ENCODE measurements at regions not wholly inside any gene's neighbourhood (a gene's known extent, or its start where the extent isn't known, plus 50 kb on each side); places are given as distances from the start of the nearest gene placed in this dataset.
"Not testable (repeated sequence)": the region's sequence is repeated elsewhere in the genome, so short reads cannot be mapped to it uniquely, and the experiment has no call there.

DNA sequence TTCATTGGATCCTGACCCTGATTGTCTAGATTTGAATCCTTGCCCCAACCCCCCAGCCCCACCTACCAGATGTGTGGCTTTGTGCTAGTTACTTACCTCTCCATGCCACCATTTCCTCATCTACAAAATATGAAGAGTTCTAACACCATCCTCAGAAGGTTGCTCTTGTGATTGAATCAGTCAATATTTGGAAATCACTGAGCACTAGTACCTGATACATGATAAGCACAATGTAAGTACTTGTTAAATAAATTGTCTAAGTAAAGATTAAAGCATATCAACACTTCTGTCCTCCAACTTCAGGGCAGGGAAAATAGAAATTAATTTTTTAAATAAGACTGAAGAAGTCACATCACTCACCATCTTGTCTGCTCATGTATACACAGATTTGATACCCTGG is 249.6 kb upstream of the KLF3 start:
- no peaks in the 10 kb centered on the region for H3K36me3 ChIP-seq (ENCODE audit: insufficient read depth, low read length)
- H3K9ac ChIP-seq (ENCODE audit: low read depth, low read length), result no peak overlapping the region
- H3K4me1 ChIP-seq (ENCODE audit: insufficient read depth, low read length), result 0 out of 2 replicates have a peak, but pooled peaks cover 4% of the 10 kb centered on the region
- H3K9me3 ChIP-seq (ENCODE audit: control insufficient read depth, insufficient read depth, low read length), result no peaks in the 10 kb centered on the region

DNA sequence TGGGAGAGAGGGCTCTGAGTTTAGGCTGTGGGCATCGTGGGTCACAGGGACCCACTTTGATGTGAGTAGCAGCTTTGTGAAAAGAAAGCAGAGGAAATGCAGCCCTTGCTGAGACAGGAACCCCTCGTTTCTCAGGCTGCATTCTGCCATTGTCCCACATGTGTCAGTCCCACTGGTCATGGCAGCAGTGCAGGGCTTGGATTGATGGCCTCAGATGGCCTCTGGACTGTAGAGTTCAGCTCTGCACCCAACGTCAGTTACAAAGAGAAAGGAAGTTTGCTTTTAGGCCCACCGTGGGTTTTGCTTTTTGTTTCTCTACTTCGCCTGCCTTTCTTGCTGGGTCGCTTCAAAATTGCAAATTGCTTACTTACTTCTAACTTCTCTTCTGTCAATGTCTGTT is 248.3 kb upstream of the KLF3 start:
- Histone ChIP-seq H3K9ac (ENCODE audit: low read depth, low read length) (no peak overlapping the region), H3K9me3 (ENCODE audit: control insufficient read depth, insufficient read depth, low read length) (no peaks in the 10 kb centered on the region), H3K4me1 (ENCODE audit: insufficient read depth, low read length) (0 out of 2 replicates have a peak, but pooled peaks cover 4% of the 10 kb centered on the region), H3K36me3 (ENCODE audit: insufficient read depth, low read length) (no peaks in the 10 kb centered on the region)

DNA sequence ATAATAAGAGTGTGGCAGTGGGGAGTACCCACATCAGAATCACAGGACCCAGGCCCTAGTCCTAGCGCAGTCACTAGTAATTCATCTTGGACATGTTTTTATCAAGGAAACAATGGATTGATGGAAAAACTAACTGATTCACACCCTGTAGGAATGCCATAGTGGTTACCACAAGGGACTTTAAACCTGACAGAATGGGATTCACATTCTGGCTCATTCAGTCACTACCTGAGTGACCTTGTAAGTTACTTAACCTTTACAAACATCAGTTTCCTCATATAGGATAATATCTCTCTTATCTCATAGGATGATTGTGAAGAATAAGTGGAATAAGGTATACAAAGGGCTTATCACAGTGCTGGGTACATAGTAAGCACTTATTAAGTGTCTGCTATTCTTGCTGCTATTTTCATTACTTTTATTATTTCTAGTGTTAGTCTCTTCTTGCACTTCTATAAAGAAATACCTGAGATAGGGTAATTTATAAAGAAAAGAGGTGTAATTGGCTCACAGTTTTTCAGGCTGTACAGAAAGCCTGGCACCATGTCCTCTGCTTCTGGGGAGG is 247.5 kb upstream of the KLF3 start:
- Histone ChIP-seq H3K36me3 (ENCODE audit: insufficient read depth, low read length) (no peaks in the 10 kb centered on the region), H3K9me3 (ENCODE audit: control insufficient read depth, insufficient read depth, low read length) (no peaks in the 10 kb centered on the region), H3K4me1 (ENCODE audit: insufficient read depth, low read length) (0 out of 2 replicates have a peak, but pooled peaks cover 4% of the 10 kb centered on the region), H3K9ac (ENCODE audit: low read depth, low read length) (no peak overlapping the region)

DNA sequence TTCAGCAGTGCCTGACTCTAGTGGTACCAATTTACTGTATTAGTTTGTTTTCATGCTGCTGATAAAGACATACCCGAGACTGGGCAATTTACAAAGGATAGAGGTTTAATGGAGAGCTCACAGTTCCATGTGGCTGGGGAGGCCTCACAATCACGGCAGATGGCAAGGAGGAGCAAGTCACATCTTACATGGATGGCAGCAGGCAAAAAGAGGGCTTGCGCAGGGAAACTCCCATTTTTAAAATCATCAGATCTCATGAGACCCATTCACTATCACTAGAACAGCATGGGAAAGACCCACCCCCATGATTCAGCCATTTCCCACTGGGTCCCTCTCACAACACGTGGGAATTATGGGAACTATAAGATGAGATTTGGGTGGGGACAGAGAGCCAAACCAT is 243.7 kb upstream of the KLF3 start:
- H3K9me3 ChIP-seq (ENCODE audit: control insufficient read depth, insufficient read depth, low read length); H3K9ac ChIP-seq (ENCODE audit: low read depth, low read length); H3K36me3 ChIP-seq (ENCODE audit: insufficient read depth, low read length): not testable (repeated sequence)
- H3K4me1 ChIP-seq (ENCODE audit: insufficient read depth, low read length), result peaks cover 24% of the 10 kb centered on the region

DNA sequence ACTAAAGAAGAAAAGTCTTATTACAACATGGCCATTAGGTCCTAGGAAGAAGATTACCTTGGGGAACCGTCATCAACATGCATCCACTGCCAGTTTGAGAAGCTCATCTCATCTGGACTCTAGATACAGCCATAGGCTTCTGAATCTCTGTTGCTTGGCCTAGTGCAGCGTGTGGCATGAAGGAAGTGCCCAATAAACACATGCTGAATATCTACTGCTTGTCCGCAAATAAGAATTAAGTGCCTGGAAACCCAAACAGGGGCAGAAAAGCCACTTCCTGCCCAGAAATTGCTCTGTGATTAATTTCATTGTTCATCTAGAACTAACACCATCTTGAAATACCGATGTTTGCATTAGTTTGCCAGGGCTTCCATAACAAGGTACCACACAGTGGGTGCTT is 241.1 kb upstream of the KLF3 start:
- Histone ChIP-seq H3K9me3 (ENCODE audit: control insufficient read depth, insufficient read depth, low read length) (no peaks in the 10 kb centered on the region), H3K9ac (ENCODE audit: low read depth, low read length) (no peak overlapping the region), H3K36me3 (ENCODE audit: insufficient read depth, low read length) (no peaks in the 10 kb centered on the region), H3K4me1 (ENCODE audit: insufficient read depth, low read length) (peaks cover 20% of the 10 kb centered on the region)

DNA sequence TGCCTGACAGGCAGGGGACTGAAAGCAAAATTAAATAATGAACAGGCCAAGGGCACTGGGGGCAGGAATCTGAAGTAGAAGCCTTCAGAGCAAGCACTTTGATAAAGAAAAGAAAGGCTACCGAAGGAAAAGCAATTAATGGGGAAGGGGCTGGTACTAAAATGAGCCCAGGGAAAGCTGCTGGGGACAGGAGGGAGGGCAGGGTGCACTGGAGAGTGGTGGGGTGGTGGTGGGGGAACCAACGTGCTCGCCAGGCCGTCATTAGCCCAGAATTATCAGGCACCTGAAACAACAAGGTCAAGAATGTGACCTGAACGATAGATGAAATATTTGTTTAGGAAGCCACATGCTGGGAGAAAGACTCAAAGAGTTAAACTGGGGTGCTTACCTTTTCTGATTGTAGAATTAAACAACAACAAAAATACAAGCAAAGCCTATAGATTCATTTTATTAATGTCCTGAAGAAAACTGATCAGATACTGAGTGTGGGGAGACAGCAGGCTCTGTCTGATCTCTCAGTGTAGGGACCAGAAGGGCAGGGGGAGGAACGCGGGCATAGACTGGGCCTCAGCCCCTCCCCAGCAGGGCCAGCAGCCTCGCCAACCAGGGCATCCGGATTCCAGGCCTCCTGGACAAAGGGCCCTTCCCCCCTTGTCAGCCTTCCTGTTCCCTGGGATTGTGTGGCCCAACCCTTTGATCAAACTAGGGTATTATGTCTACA is 239.7 kb upstream of the KLF3 start:
- Histone ChIP-seq H3K4me1 (ENCODE audit: insufficient read depth, low read length) (peaks cover 20% of the 10 kb centered on the region), H3K9me3 (ENCODE audit: control insufficient read depth, insufficient read depth, low read length) (no peaks in the 10 kb centered on the region), H3K36me3 (ENCODE audit: insufficient read depth, low read length) (no peaks in the 10 kb centered on the region), H3K9ac (ENCODE audit: low read depth, low read length) (peak overlapping the region; percentile 12; the same call in 1 of the 2 replicates)

DNA sequence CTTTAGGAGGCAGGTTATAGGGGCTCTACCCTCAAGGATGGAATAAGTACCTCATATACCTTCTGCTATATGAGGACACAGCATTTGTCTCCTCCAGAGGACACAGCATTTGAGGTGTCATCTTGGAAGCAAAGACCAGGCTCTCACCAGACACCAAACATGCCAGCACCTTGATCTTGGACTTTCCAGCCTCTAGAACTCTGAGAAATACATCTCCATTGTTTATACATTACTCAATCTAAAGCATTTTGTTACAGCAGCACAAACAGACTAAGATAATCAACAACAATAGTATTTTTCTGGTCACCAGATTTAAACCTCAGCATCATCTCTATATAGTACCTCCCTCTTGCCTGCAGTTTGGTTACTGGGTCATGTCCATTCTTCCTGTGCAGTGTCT is 237.5 kb upstream of the KLF3 start:
- Histone ChIP-seq H3K9ac (ENCODE audit: low read depth, low read length) (no peak overlapping the region), H3K36me3 (ENCODE audit: insufficient read depth, low read length) (no peaks in the 10 kb centered on the region), H3K9me3 (ENCODE audit: control insufficient read depth, insufficient read depth, low read length) (no peaks in the 10 kb centered on the region), H3K4me1 (ENCODE audit: insufficient read depth, low read length) (peaks cover 20% of the 10 kb centered on the region)

DNA sequence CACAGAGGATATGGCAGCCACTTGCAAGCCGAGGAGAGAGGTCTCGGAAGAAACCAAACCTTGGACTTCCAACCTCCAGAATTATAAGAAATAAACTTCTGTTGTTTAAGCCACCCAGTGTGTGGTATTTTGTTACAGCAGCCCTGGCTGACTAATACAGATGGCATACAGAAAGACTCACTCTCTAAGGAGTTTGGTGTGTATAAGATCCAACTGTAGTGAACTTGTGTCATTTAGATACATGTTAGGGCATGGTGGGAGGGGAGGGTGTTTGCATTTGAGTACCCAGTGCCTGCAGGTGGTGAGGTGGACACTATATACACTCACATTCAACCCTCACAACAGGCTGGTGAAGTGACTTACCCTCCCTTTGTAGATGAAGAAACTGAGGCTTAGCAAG is 233.2 kb upstream of the KLF3 start:
- H3K9ac ChIP-seq (ENCODE audit: low read depth, low read length), result no peak overlapping the region
- H3K4me1 ChIP-seq (ENCODE audit: insufficient read depth, low read length), result no peaks in the 10 kb centered on the region
- no peaks in the 10 kb centered on the region for H3K36me3 ChIP-seq (ENCODE audit: insufficient read depth, low read length)
- no peaks in the 10 kb centered on the region for H3K9me3 ChIP-seq (ENCODE audit: control insufficient read depth, insufficient read depth, low read length)

DNA sequence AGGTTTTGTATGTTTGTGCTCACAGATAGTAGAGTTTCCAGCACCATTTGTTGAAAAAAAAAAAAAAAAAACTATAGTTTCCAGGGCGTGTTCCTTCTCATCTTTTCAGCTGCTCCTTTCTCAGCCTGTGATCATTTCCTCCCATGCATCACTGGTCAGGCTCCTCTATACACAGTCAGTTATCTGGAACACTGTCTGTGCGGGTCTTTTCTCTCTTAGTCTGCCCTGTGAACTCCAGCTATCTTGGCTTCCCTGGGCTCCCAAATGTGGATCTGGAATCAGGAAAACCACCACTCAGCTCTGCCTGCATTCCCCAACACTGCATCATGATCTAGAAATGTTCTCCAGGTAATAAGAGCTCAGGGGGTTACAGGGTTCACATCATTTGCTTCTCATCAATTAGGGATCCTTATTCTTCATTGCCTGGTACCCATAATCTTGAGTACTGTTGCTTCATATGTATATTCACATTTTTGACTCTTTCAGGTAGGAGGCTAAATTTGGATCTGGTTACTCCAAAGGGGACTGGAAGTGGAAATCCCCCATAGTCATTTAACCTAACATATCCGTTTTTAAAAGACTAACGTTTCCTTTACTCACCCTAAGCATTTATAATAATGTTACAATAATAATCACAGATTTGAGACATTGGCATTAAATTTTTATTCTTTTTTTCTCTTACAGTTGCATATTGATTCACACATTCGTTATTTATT is 221.8 kb upstream of the KLF3 start:
- no peaks in the 10 kb centered on the region for H3K4me1 ChIP-seq (ENCODE audit: insufficient read depth, low read length)
- peaks cover 2% of the 10 kb centered on the region for H3K9me3 ChIP-seq (ENCODE audit: control insufficient read depth, insufficient read depth, low read length)
- H3K36me3 ChIP-seq (ENCODE audit: insufficient read depth, low read length), result no peaks in the 10 kb centered on the region
- H3K9ac ChIP-seq (ENCODE audit: low read depth, low read length), result no peak overlapping the region

DNA sequence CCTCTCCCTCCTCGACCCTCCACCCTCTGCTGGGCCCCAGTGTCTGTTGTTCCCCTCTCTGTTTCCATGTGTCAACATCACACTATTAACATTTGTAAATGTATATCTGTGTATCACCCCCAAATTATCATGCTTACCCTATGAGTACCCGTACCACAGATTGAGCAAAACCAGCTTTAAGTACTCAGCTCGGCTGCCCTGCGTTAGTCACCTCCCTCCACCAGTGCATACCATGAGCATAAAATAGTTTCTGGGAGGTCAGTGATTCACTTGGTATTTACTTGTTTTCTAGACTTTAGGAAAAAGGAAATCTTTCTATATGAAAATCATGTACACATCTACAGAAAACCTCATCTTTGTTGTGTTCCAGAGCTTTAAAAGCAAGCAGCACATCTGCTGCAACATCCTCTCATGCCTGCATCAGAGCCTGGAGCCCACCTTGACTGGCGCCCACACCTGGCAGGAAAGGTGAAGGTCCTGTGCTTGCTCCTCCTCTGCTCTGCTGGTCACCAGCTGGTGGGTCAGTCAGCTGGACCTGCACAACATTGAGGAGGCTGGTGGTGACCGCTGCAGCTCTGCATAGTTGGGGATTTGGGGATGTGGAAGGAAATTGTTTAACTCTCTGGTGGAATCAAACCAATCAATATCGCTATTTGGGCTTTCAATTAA is 214.4 kb upstream of the KLF3 start:
- H3K9me3 ChIP-seq (ENCODE audit: control insufficient read depth, insufficient read depth, low read length), result no peaks in the 10 kb centered on the region
- H3K36me3 ChIP-seq (ENCODE audit: insufficient read depth, low read length), result no peaks in the 10 kb centered on the region
- H3K4me1 ChIP-seq (ENCODE audit: insufficient read depth, low read length), result no peaks in the 10 kb centered on the region
- no peak overlapping the region for H3K9ac ChIP-seq (ENCODE audit: low read depth, low read length)

DNA sequence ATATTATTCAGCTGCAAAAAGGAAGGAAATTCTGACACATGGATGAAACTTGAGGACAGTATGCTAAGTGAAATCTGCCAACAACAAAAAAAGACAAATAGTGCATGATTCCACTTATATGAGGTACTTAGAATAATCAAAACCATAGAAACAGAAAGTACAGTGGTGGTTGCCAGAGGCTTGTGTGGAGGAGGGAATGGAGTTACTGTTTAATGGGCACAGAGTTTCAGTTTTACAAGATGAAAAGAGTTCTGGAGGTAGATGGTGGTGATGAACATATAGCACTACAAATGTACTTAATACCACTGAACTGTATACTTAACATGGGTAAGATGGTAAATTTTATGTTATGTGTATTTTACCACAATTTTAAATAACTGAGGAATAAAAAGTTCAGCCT is 212.0 kb upstream of the KLF3 start:
- Histone ChIP-seq H3K4me1 (ENCODE audit: insufficient read depth, low read length) (no peaks in the 10 kb centered on the region), H3K9me3 (ENCODE audit: control insufficient read depth, insufficient read depth, low read length) (no peaks in the 10 kb centered on the region), H3K36me3 (ENCODE audit: insufficient read depth, low read length) (no peaks in the 10 kb centered on the region), H3K9ac (ENCODE audit: low read depth, low read length) (no peak overlapping the region)

DNA sequence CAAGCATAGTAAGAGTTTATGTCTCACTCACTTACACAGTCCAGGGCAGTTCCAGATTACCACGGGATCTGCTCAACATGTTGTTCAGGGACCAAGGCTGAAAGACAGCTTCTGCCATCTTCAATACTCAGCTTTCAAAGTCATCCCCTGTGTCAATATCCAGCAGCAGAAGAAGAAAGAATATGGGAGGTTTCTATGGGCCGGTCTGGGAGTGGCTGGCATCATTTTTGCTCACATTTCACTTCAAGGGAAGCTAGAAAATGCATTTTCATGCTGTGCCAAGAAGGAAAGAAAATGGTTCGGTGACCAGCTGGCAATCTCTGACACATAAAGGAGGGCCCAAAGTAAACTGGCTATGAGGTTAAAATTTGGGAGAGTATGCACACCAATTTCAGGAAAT is 211.5 kb upstream of the KLF3 start:
- Histone ChIP-seq H3K9ac (ENCODE audit: low read depth, low read length) (no peak overlapping the region), H3K9me3 (ENCODE audit: control insufficient read depth, insufficient read depth, low read length) (no peaks in the 10 kb centered on the region), H3K36me3 (ENCODE audit: insufficient read depth, low read length) (no peaks in the 10 kb centered on the region), H3K4me1 (ENCODE audit: insufficient read depth, low read length) (no peaks in the 10 kb centered on the region)

DNA sequence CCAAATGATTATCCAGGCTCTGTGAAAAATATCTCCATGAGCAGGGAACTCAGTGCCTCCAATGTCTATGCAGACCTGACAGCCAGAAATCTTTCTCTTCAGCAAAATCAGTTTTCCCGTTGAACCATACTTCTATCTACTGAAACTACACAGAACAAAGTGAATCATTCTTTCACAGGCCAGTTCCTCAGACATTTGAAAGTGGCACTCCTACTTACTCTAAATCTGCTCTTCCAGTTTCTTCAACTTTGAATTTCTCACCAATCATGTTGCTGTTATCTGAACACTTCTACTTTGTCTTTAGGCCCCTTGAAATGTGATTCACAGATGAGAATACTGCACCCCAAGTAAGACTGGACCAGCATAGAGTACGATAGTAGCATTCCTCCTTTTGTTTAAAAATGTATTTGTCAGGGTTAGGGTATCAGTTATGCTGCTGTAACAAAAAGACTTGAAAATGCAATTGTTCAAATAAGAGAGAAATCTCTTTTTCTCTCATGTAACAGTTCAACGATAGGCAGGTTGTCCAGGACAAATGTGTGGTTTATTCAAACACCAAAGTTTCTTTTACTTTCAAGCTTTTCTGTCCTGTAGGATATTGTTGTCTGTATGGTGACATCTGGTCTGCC is 210.6 kb upstream of the KLF3 start:
- Histone ChIP-seq H3K9ac (ENCODE audit: low read depth, low read length) (no peak overlapping the region), H3K4me1 (ENCODE audit: insufficient read depth, low read length) (no peaks in the 10 kb centered on the region), H3K36me3 (ENCODE audit: insufficient read depth, low read length) (no peaks in the 10 kb centered on the region), H3K9me3 (ENCODE audit: control insufficient read depth, insufficient read depth, low read length) (no peaks in the 10 kb centered on the region)

DNA sequence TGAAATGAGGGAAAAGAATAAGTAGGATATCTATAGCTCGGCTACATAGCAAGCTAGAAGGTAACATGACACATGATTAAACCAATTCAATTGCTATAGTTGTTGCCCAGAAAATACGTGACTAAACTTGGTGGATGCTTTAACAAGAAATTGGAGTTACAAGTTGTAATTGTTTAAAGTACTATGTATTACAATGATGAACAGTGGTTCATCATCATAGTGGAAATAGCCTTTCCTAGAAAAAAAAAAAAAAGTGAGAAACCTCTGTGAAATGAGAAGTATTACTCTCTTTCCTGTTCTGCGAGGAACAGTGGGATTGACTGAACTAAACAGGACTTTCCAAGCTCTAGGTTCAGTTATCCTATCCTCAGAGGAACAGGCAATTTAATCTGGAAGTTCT is 209.7 kb upstream of the KLF3 start:
- Histone ChIP-seq H3K9me3 (ENCODE audit: control insufficient read depth, insufficient read depth, low read length) (no peaks in the 10 kb centered on the region), H3K36me3 (ENCODE audit: insufficient read depth, low read length) (no peaks in the 10 kb centered on the region), H3K4me1 (ENCODE audit: insufficient read depth, low read length) (no peaks in the 10 kb centered on the region), H3K9ac (ENCODE audit: low read depth, low read length) (no peak overlapping the region)

All from ES-I3 (cell line).